ENCODE measurements at regions not wholly inside any gene's neighbourhood (a gene's known extent, or its start where the extent isn't known, plus 50 kb on each side); places are given as distances from the start of the nearest gene placed in this dataset.
"Not testable (repeated sequence)": the region's sequence is repeated elsewhere in the genome, so short reads cannot be mapped to it uniquely, and the experiment has no call there.

DNA sequence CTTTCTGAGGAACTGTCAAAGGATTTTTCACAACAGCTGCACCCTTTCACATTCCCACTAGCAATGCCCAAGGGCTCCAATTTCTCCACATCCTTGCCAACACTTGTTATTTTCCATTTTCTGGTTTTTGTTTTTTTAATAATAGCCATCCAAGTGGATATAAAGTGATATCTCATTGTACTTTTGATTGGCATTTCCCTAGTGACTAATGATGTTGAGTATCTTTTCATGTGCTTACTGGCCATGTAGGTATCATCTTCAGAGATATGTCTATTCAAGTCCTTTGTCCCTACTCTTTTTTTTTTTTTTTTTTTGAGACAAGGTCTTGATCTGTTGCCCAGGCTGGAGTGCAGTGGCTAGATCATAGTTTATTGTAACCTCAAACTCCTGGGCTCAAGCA, 115.8 kb upstream of the HAND1 start:
- TF ChIP-seq, protein P1, sequence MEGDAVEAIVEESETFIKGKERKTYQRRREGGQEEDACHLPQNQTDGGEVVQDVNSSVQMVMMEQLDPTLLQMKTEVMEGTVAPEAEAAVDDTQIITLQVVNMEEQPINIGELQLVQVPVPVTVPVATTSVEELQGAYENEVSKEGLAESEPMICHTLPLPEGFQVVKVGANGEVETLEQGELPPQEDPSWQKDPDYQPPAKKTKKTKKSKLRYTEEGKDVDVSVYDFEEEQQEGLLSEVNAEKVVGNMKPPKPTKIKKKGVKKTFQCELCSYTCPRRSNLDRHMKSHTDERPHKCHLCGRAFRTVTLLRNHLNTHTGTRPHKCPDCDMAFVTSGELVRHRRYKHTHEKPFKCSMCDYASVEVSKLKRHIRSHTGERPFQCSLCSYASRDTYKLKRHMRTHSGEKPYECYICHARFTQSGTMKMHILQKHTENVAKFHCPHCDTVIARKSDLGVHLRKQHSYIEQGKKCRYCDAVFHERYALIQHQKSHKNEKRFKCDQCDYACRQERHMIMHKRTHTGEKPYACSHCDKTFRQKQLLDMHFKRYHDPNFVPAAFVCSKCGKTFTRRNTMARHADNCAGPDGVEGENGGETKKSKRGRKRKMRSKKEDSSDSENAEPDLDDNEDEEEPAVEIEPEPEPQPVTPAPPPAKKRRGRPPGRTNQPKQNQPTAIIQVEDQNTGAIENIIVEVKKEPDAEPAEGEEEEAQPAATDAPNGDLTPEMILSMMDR (IDR thresholded peaks at IDR 0.05; ENCODE audit: low read depth, low read length): no peak
- no peak for DNase-seq (ENCODE audit: extremely low read depth, low read depth)

GRCh38 chr5:154593071-154593470, 115.0 kb upstream of the HAND1 start:
- no peak for DNase-seq (ENCODE audit: extremely low read depth, low read depth)
- TF ChIP-seq, protein P1 (IDR thresholded peaks at IDR 0.05; ENCODE audit: low read depth, low read length): no peak

DNA sequence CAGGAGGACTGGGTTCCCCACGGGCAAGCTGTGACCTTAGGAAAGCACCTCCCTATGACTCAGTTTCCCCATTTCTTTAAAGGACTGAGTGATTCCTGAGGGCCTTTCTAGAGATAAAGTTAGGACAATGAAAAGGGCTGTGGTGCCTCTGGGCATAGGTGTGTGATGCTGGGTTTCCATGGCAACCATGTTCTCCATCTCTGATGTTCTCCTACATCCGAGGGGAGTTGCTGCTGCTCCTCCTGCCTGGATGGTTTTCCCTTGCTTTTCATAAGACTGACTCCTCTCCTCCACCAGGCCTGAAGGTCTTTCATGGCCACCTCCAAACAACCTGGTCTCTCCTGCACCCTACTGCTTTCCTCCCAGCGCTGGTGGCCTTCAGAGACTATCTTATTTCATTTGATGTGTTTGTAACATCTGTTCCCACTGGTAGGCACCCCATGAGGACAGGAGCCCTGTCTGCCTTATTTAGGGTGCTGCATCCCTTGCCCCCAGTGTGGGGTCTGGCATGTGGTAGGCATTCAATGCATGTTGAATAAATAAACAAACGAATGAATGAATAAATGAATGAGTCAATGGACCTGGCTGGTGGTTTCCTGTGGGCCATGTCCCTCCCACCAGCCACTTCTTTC, 112.2 kb upstream of the HAND1 start:
- TF ChIP-seq, protein P1 (IDR thresholded peaks at IDR 0.05; ENCODE audit: low read depth, low read length): no peak
- DNase-seq (ENCODE audit: extremely low read depth, low read depth): no peak

GRCh38 chr5:154589511-154589910, 111.5 kb upstream of the HAND1 start:
- DNase-seq (ENCODE audit: extremely low read depth, low read depth): no peak
- TF ChIP-seq, protein P1 (IDR thresholded peaks at IDR 0.05; ENCODE audit: low read depth, low read length): no peak

DNA sequence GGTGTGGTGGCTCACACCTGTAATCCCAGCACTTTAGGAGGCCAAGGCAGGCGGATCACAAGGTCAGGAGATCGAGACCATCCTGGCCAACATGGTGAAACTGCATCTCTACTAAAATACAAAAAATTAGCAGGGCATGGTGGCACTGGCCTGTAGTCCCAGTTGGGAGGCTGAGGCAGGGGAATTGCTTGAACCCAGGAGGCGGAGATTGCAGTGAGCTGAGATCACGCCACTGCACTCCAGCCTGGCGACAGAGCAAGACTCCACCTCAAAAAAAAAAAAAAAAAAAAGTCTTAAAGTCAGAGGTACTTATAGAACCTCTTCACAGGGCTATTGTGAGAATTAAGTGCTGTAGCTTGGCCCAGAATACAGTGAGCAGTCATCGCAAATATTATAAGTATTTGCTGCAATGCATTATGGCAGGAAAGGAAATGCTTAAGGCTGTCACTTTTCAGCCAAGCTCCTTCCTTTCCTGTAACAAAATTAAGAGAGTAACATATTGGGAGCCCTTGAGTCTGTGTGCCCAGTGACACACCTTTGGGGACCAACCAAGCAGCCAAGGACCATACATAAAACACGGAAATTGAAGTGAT, 110.9 kb upstream of the HAND1 start:
- DNase-seq (ENCODE audit: extremely low read depth, low read depth): not testable (repeated sequence)

DNA sequence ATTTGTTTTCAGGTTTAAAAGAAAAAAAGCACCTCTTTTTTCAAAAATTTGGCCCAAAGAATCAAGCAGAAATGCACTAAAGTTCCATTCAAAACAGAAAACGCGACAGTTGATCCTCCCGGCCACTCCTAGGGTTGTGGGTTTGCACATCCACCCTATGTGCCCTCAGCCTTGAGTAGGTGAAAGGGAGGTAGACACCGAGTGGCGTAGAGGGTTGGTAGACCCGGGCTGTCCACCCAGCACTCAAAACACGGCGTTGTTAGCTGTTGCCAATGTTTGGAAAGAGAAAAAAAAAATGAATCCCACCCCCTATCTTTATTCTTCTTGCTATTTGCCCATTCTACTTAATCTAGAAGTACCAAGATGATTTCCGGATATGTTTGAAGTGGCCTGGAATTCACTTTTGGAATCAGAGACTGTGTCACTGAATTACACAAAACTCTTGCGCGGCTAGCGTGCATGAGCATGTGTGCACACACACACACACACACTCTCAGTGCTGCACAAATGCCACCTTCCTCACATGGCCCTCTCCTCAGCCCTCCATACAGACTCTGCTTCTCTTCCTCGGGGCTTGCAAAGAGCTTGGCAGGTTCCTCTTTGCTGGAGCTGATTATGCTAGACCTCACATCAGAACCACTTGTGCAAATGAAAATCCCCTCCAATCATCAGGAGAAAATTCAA, 110.2 kb upstream of the HAND1 start:
- TF ChIP-seq, protein P1 (IDR thresholded peaks at IDR 0.05; ENCODE audit: low read depth, low read length): no peak
- no peak for DNase-seq (ENCODE audit: extremely low read depth, low read depth)

GRCh38 chr5:154587123-154588026, 109.3 kb upstream of the HAND1 start:
- no peak for DNase-seq (ENCODE audit: extremely low read depth, low read depth)

More at GRCh38 chr5:154587123-154588026, 109.3 kb upstream of the HAND1 start:
- TF ChIP-seq, protein P1 (IDR thresholded peaks at IDR 0.05; ENCODE audit: low read depth, low read length): no peak
